ENCODE measurements at regions not wholly inside any gene's neighbourhood (a gene's known extent, or its start where the extent isn't known, plus 50 kb on each side); places are given as distances from the start of the nearest gene placed in this dataset.
"Not testable (repeated sequence)": the region's sequence is repeated elsewhere in the genome, so short reads cannot be mapped to it uniquely, and the experiment has no call there.

- H3K9me2 ChIP-seq (replicated peaks; ENCODE audit: insufficient read depth, low read length); H3K79me2 ChIP-seq (ENCODE audit: low read length); H4K20me1 ChIP-seq (ENCODE audit: insufficient read depth, low read depth, low read length); H3K4me1 ChIP-seq (ENCODE audit: low read length); H2AFZ ChIP-seq (ENCODE audit: low read length); H3K9ac ChIP-seq (ENCODE audit: low read length); H3K4me3 ChIP-seq (ENCODE audit: low read length); H3K9me3 ChIP-seq (ENCODE audit: low read length); H3K36me3 ChIP-seq (ENCODE audit: insufficient read depth, low read length); DNase-seq; H3K27me3 ChIP-seq (ENCODE audit: low read length); H3K4me2 ChIP-seq (ENCODE audit: low read depth, low read length, poor library complexity, severe bottlenecking); H3K27ac ChIP-seq (ENCODE audit: low read length): not testable (repeated sequence)
Measured at GRCh38 chr16:63633706-63634445, 1488.0 kb downstream of the CDH11 start.

DNA sequence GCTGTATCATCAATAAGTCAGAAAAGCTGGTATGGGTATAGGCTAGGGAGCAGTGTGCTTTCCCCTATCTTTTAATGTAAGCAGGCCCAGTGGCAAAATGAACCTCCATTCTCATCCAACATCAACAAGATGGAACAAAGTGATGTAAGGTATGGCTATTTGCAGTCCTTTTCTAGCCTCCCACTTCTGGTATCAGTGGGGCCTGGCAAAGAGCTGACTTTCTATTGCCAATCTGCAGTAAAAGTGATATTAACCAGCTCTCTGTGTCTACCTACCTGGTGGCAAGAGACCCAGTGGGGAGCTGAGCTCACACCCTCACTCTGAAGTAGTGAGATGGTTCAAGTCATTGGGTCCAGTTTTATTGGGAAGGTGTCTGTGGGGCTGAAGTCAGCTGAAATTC is 1492.6 kb downstream of the CDH11 start:
- H3K36me3 ChIP-seq (ENCODE audit: insufficient read depth, low read length), result no peaks in the 10 kb centered on the region
- no peak overlapping the region for H3K9ac ChIP-seq (ENCODE audit: low read length)
- no peaks in the 10 kb centered on the region for H3K79me2 ChIP-seq (ENCODE audit: low read length)
- H3K27ac ChIP-seq (ENCODE audit: low read length), result peak overlapping the region; percentile 67
- peaks cover 51% of the 10 kb centered on the region for H3K4me1 ChIP-seq (ENCODE audit: low read length)
- no peak for DNase-seq
- no peaks in the 10 kb centered on the region for H4K20me1 ChIP-seq (ENCODE audit: insufficient read depth, low read depth, low read length)
- H3K9me3 ChIP-seq (ENCODE audit: low read length), result no peaks in the 10 kb centered on the region
- no peaks in the 10 kb centered on the region for H3K27me3 ChIP-seq (ENCODE audit: low read length)
- H2AFZ ChIP-seq (ENCODE audit: low read length), result no peak overlapping the region
- H3K9me2 ChIP-seq (replicated peaks; ENCODE audit: insufficient read depth, low read length), result no peaks in the 10 kb centered on the region
- H3K4me3 ChIP-seq (ENCODE audit: low read length), result no peak overlapping the region
- no peak overlapping the region for H3K4me2 ChIP-seq (ENCODE audit: low read depth, low read length, poor library complexity, severe bottlenecking)

DNA sequence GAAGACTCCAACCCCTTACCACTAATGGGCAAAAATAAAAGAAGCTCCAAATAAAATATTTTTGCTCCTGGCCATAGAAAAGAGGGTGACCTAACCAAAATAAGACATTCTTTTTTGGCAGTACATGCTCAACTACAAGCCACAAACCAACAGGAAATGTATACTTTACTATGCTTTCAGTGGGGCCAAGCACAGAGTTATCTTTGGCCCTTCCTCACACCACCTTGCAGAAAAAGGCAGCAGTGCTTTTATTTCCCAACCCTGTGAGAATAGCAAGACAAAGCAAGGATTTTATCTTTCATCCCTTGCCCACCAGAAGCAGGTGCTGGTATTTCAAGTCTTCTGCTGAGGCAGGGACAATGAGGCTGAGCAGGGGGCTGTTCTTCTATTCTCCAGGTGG is 1493.1 kb downstream of the CDH11 start:
- Histone ChIP-seq H3K36me3 (ENCODE audit: insufficient read depth, low read length) (no peaks in the 10 kb centered on the region), H3K9me3 (ENCODE audit: low read length) (no peaks in the 10 kb centered on the region)

DNA sequence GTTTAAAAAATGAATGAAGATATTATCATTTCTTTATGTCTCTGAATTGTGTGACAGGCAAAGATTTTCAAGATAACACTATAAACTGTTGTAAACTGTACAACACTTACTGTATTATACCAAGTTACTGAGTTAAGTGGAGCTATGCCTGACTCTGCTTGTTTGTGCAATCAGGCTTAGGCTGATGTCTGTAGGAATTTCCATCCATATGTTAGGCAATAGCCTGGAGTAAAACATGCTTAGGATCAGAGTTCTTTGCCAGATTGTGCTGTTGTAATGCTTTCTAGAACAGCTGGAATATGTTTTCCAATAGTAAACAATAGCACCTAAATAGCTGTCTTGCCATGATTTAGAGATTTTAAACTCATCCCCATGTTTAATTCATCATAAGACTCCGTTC is 1496.7 kb downstream of the CDH11 start:
- DNase-seq, result no peak
- H3K4me3 ChIP-seq (ENCODE audit: low read length), result no peak overlapping the region
- H3K9me3 ChIP-seq (ENCODE audit: low read length), result no peaks in the 10 kb centered on the region
- H3K27ac ChIP-seq (ENCODE audit: low read length), result peak overlapping the region; percentile 86
- H3K4me2 ChIP-seq (ENCODE audit: low read depth, low read length, poor library complexity, severe bottlenecking), result no peak overlapping the region
- H3K4me1 ChIP-seq (ENCODE audit: low read length), result peaks cover 78% of the 10 kb centered on the region
- H4K20me1 ChIP-seq (ENCODE audit: insufficient read depth, low read depth, low read length), result no peaks in the 10 kb centered on the region
- H3K9me2 ChIP-seq (replicated peaks; ENCODE audit: insufficient read depth, low read length), result no peaks in the 10 kb centered on the region
- 0 out of 2 replicates have a peak overlapping the region, but pooled peaks have one; percentile 26 for H3K9ac ChIP-seq (ENCODE audit: low read length)
- H2AFZ ChIP-seq (ENCODE audit: low read length), result no peak overlapping the region
- H3K36me3 ChIP-seq (ENCODE audit: insufficient read depth, low read length), result no peaks in the 10 kb centered on the region
- H3K27me3 ChIP-seq (ENCODE audit: low read length), result no peaks in the 10 kb centered on the region
- no peaks in the 10 kb centered on the region for H3K79me2 ChIP-seq (ENCODE audit: low read length)

More for the DNA sequence above, 1493.1 kb downstream of the CDH11 start:
- Histone ChIP-seq H3K9ac (ENCODE audit: low read length) (no peak overlapping the region), H3K4me2 (ENCODE audit: low read depth, low read length, poor library complexity, severe bottlenecking) (peak overlapping the region; percentile 37), H3K27me3 (ENCODE audit: low read length) (no peaks in the 10 kb centered on the region), H3K4me3 (ENCODE audit: low read length) (no peak overlapping the region), H2AFZ (ENCODE audit: low read length) (peak overlapping the region; percentile 39; the same call in 1 of the 2 replicates), H3K9me2 (replicated peaks; ENCODE audit: insufficient read depth, low read length) (no peaks in the 10 kb centered on the region), H4K20me1 (ENCODE audit: insufficient read depth, low read depth, low read length) (no peaks in the 10 kb centered on the region), H3K4me1 (ENCODE audit: low read length) (peaks cover 55% of the 10 kb centered on the region), H3K79me2 (ENCODE audit: low read length) (no peaks in the 10 kb centered on the region), H3K27ac (ENCODE audit: low read length) (peak overlapping the region; percentile 67)
- DNase-seq, result no peak

GRCh38 chr16:63623551-63624039 is 1498.3 kb downstream of the CDH11 start:
- H3K9me2 ChIP-seq (replicated peaks; ENCODE audit: insufficient read depth, low read length), result no peaks in the 10 kb centered on the region
- H3K79me2 ChIP-seq (ENCODE audit: low read length), result no peaks in the 10 kb centered on the region
- H2AFZ ChIP-seq (ENCODE audit: low read length), result no peak overlapping the region
- H3K9me3 ChIP-seq (ENCODE audit: low read length), result no peaks in the 10 kb centered on the region
- peak; percentile 70 for DNase-seq
- no peak overlapping the region for H3K9ac ChIP-seq (ENCODE audit: low read length)
- no peaks in the 10 kb centered on the region for H3K36me3 ChIP-seq (ENCODE audit: insufficient read depth, low read length)
- peak overlapping the region; percentile 86 for H3K27ac ChIP-seq (ENCODE audit: low read length)
- no peaks in the 10 kb centered on the region for H4K20me1 ChIP-seq (ENCODE audit: insufficient read depth, low read depth, low read length)
- H3K4me3 ChIP-seq (ENCODE audit: low read length), result peak overlapping the region; percentile 31; the same call in 1 of the 2 replicates
- H3K27me3 ChIP-seq (ENCODE audit: low read length), result no peaks in the 10 kb centered on the region
- H3K4me2 ChIP-seq (ENCODE audit: low read depth, low read length, poor library complexity, severe bottlenecking), result peak overlapping the region; percentile 64
- peaks cover 82% of the 10 kb centered on the region for H3K4me1 ChIP-seq (ENCODE audit: low read length)

GRCh38 chr16:63618896-63619485 is 1502.9 kb downstream of the CDH11 start:
- Histone ChIP-seq H4K20me1 (ENCODE audit: insufficient read depth, low read depth, low read length) (no peaks in the 10 kb centered on the region), H3K27me3 (ENCODE audit: low read length) (no peaks in the 10 kb centered on the region)

GRCh38 chr16:63617990-63618763 is 1503.7 kb downstream of the CDH11 start:
- Histone ChIP-seq H3K9ac (ENCODE audit: low read length) (no peak overlapping the region), H2AFZ (ENCODE audit: low read length) (no peak overlapping the region; the same call in 1 of the 2 replicates), H3K36me3 (ENCODE audit: insufficient read depth, low read length) (no peaks in the 10 kb centered on the region), H3K9me3 (ENCODE audit: low read length) (no peaks in the 10 kb centered on the region), H3K4me2 (ENCODE audit: low read depth, low read length, poor library complexity, severe bottlenecking) (peak overlapping the region; percentile 70), H3K79me2 (ENCODE audit: low read length) (no peaks in the 10 kb centered on the region), H3K27ac (ENCODE audit: low read length) (peak overlapping the region; percentile 78; the same call in 1 of the 2 replicates), H4K20me1 (ENCODE audit: insufficient read depth, low read depth, low read length) (no peaks in the 10 kb centered on the region), H3K4me1 (ENCODE audit: low read length) (peaks cover 42% of the 10 kb centered on the region), H3K9me2 (replicated peaks; ENCODE audit: insufficient read depth, low read length) (no peaks in the 10 kb centered on the region), H3K27me3 (ENCODE audit: low read length) (no peaks in the 10 kb centered on the region), H3K4me3 (ENCODE audit: low read length) (no peak overlapping the region; the same call in 1 of the 2 replicates)
- no peak for DNase-seq

More at GRCh38 chr16:63618896-63619485, 1502.9 kb downstream of the CDH11 start:
- Histone ChIP-seq H2AFZ (ENCODE audit: low read length) (0 out of 2 replicates have a peak overlapping the region, but pooled peaks have one; percentile 37), H3K4me2 (ENCODE audit: low read depth, low read length, poor library complexity, severe bottlenecking) (peak overlapping the region; percentile 70), H3K27ac (ENCODE audit: low read length) (peak overlapping the region; percentile 78), H3K79me2 (ENCODE audit: low read length) (no peaks in the 10 kb centered on the region), H3K9me2 (replicated peaks; ENCODE audit: insufficient read depth, low read length) (no peaks in the 10 kb centered on the region), H3K9ac (ENCODE audit: low read length) (no peak overlapping the region), H3K36me3 (ENCODE audit: insufficient read depth, low read length) (no peaks in the 10 kb centered on the region), H3K4me1 (ENCODE audit: low read length) (peaks cover 50% of the 10 kb centered on the region), H3K9me3 (ENCODE audit: low read length) (no peaks in the 10 kb centered on the region), H3K4me3 (ENCODE audit: low read length) (peak overlapping the region; percentile 25; the same call in 1 of the 2 replicates)
- DNase-seq, result no peak

Measured in Karpas-422 (cell line).